DMS 273 treated with DMSO at 0.1 percent for 48 hours (cell line): ENCODE measurements at regions not wholly inside any gene's neighbourhood (a gene's known extent, or its start where the extent isn't known, plus 50 kb on each side); places are given as distances from the start of the nearest gene placed in this dataset.
A peak's percentile ranks its signal among the peaks of the same experiment; 100 is the strongest.

Source experiments
- DNase-seq: peaks from one replicate; lab custom pipeline; 2025; lab: John Stamatoyannopoulos, UW

DNA sequence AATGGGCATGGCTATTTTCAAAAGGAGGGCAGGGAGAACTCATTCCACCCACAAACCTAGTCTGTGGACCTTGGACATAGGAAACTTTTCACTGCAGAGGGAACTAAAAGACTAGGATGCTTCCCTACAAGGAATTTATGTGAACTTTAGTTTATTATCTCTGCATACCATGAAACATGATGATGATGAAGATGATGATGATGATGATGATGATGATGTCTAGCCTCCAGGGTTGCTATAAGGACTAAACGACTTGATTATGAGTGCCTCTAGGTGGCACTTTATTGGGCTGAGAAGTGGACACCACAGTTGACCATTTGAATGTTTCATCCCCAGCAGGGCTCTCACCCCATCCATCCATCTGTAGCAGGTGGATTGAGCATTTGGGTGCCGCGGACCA is 260.0 kb upstream of the TCF4 start:
- no peak for DNase-seq

DNA sequence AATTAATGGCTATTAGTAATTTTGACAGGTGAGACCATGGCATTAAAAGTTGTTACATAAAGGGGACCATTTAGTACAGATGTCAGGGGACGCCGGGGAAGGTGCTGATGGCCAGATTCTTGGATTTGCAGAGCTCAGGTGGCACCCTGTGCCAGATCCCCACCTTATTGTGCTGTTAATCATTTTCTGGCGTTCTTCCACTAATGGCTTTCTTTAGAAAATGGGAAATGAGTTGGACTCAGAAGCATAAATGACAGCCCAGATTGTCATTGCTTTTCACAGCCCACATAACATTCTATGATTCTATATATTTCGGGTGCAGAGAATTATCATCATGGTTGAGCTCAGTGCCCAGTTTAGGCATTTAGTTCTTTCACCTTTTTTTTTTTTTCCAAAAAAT is 257.2 kb upstream of the TCF4 start:
- no peak for DNase-seq

DNA sequence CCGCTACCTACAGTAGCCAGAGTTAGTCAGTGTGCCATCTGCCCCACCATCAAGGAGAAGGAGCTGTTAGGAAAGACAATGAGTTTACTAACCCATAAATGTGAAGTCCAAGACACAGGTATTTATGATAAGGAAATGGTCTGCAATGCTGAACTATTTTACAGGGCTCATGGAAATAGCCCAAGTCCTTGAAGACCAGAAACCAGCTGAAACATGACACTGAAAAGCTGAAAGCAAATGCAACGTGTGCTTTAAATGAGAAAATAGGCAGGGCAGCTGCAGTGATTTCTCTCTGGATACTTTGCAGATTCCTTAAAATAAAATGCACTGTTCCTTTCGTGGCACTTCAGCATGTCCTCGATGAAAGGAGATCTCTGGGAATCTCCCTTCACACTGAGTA is 256.4 kb upstream of the TCF4 start:
- no peak for DNase-seq

DNA sequence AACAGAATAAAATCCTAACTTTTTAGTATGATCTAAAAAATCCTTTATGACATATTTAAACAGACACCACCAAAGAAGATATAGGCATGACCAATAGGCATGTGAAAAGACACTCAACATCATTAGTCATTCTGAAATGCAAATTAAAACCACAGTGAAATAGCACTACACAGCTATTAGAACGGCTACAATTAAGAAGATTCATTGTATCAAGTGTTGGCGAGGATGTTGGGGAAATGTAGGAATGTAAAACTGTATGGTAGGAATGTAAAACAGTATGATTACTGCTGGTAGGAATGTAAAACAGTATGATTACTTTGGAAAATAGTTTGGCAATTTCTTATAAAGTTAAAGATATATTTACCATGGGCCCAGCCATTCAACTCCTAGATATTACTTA is 253.3 kb upstream of the TCF4 start:
- DNase-seq, result no peak

DNA sequence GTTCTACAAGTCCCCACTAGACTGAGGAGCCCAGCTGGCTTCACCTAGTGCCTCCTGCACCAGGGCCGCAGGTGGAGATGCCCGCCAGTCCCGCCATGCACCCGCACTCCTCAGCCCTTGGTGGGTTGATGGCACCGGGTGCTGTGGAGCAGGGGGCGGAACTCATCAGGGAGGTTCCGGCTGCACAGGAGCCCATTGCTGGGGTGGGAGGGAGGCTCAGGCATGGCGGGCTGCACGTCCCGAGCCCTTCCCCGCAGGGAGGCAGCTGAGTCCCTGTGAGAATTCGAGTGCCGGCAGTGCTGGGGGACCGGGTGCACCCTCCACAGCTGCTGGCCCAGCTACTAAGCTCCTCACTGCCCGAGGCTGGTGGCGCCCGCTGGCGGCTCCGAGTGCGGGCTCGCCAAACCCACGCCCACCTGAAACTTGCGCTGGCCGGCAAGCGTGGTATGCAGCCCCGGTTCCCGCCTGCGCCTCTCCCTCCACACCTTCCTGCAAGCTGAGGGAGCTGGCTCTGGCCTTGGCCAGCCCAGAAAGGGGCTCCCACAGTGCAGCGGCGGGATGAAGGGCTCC is 252.7 kb upstream of the TCF4 start:
- DNase-seq, result no peak

DNA sequence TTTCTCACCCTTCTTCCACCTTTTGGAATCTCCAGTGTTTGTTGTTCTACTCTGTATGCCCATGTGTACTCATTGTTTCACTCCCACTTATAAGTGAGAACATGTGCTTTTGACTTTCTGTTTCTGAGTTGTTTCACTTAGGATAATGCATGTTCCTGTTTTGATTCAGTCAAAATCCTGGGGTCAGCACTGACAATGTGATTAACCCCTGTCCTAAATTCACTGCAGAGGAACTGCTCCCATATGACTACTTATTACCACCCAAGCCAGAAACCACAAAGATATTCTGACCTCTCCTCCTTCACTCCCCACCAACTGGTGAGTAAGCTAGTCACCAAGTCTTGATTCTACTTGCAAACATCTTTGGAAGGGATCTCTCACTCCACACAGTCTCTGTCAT is 251.4 kb upstream of the TCF4 start:
- DNase-seq, result no peak

DNA sequence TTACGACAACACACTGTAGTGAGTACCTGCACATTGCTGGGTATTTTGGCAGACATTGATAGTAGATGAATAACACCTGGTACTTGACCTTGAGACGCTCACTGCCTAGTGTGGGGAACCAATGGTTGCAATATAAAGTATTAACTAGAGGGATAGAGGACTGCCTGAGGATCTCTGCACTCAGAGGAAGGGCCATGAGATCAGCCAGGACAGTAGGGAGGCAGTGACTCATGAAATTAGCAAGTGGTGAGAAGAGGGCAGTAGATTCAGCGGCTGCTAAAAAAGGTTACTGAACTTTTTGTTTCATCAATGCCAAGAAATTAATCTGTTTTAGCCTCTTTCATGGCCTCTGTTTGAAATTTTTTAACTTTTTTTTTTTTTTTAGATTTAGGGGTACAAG is 250.8 kb upstream of the TCF4 start:
- DNase-seq, result no peak

DNA sequence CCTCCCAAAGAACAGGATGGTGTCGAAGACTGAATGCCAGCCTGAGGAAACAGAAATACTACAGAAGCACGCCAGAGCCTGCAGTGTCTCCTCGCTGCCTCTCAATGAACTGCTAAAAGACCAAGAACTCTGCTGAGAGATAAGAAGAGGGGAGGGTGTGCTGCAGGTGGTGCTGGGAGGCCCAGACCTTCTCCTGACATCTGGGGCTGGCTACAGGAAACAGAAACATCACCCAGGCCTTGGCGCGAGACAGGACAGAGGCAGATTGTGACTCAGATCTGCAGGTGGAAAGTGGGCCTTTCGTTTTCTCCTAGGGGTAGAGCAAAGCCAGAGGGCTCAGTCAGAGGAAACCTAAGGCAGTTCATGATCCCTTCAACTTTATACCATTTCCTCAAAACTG is 250.3 kb upstream of the TCF4 start:
- no peak for DNase-seq

DNA sequence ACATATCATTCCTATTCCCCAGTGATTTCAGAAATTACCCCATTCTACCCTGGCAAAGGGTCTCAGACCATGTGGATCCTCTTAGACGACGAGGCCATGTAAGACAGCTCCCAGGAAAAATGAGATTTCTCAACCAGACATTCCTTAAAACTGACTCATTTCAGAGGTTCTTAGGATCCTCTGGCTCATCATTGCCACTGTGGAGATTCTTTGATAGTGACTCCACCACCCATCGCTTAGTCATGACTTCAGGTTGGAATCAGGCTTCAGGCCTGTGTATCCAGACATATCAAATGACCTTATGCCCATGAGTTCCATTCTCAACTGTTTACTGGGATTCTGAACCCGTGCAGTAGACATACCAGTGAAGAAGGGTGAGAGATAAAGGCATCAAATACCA is 245.6 kb upstream of the TCF4 start:
- no peak for DNase-seq

DNA sequence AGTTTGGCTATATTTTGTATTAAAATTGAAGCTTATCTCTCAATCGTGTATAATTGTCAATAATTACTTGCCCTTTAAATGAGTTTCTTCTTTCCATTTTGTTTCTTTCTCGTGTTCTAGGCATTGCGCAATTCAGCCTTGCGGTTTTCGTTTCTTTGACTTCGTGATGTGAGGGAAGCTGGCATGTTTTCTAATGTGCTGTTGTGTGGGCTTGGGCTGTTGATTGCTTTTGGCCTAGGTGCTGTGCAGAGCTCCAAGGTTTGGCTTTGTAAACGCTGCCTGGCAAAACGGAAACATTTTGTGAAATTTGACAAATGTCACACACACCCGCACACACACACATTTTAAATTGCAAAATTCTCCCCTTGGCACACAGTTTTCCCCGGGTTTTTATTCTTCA is 242.6 kb upstream of the TCF4 start:
- no peak for DNase-seq

DNA sequence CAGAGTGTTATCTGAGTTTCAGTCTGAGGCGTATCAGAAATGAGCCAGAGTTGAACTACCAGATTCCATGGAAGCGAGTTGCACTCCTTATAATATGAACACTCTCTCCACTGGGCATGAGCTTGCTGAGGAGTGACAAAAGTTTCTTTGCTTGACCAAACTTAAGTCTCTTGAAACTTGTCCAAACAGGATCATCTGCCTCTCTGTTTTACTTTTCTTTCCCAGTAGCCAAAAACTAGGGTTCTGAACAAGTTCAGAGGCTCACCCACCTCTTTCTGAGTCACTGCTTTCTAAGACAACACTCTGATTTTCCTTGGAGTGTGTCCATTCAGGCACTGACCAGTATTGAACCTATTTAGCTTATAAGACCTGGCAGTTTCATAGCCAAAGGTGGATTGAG is 233.2 kb upstream of the TCF4 start:
- DNase-seq, result no peak

DNA sequence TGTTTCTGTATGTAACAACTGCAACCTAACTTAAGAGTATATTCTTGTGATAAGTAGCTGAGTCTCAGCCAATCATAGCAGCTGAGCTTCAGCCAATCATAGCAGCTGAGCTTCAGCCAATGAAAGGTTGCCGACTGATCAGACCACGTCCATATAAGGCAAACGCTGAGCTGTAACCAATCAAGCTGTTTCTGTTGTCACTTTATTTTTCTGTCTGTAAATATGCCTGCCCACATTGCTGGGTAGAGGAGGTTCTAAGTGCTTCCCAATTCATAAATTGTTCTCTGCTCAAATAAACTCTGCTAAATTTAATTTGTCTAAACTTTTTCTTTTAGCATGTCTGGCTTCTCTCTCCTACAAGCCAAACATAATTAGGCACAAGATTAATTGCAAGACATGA is 231.5 kb upstream of the TCF4 start:
- no peak for DNase-seq

DNA sequence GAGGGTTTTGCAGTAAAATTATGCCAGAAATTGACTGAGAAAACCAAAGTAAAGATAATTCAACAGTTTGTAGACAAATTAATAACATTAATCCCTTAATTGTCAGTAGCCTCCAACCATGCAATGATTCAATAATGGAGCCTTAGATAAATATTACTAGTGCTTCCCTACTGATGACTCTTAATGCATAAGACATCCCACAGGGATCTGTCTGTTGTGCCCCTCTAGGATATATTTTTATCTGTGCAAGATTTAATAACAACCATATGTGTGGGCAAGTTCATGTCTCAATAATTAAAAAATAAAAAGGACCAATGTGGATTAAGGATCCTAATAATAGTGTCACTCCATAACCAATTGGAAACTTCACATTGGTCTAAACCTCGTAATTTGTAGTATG is 230.3 kb upstream of the TCF4 start:
- no peak for DNase-seq

DNA sequence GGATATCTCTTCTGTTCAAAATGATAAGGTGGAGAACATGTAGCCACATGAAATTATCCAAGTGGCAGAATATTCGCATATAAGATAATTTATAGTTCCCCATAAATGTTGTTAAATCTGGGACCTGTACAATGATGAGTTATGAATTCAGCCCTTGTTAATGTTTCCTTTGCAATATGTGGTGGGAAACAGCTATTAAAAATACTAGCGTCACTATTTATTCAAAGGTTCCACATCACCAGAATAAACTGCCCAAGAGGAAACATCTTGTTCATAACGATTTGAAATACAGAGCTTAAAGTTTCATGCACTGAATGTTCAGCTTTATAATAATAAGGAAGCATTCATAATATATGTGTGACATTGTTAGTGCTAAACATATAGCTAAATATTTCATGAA is 223.9 kb upstream of the TCF4 start:
- DNase-seq, result no peak

DNA sequence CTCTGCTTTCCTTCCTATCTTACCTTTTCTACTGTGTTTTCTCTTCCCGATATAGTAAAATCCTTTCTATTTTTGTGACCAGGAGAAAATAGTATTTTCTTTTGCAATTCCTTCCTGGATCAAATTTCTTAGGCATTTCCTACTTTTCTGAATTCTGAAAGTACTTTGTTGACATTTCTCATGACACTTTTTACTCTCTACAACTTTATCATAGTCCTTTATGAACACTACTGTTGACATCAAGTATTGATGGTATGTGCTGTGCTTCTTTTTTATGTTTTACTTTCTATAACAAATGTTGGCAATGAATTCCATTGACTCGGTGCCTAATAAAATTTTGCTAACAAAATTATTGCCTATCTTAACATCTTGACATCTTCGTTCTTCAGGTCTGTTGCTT is 217.7 kb upstream of the TCF4 start:
- no peak for DNase-seq

DNA sequence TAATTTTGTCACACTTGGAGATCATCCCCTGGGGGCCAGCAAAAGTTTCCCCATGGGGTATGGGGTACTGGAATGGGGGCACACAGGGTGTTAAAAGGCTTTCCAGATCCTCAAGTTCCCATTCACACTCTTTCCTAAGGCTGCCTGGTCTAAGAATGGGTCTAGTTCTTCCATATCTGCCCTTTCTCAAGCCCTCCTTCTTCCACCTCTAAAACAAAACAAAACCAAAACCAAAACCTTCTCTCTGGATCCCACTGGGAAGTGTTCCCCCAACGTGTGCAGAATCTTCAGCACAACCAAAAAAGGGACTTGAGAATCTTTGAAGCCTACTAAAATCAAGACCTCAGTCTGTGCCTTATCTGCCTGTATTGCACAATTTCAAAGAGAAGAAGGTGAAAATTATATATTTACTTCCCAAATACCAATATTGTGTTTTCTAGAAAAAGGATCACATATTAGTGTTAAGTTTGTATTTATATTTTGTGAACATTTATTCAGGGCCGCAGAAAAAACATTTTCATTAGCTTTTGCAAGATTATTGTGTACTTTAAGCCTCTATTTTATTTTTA is 207.2 kb upstream of the TCF4 start:
- no peak for DNase-seq

DNA sequence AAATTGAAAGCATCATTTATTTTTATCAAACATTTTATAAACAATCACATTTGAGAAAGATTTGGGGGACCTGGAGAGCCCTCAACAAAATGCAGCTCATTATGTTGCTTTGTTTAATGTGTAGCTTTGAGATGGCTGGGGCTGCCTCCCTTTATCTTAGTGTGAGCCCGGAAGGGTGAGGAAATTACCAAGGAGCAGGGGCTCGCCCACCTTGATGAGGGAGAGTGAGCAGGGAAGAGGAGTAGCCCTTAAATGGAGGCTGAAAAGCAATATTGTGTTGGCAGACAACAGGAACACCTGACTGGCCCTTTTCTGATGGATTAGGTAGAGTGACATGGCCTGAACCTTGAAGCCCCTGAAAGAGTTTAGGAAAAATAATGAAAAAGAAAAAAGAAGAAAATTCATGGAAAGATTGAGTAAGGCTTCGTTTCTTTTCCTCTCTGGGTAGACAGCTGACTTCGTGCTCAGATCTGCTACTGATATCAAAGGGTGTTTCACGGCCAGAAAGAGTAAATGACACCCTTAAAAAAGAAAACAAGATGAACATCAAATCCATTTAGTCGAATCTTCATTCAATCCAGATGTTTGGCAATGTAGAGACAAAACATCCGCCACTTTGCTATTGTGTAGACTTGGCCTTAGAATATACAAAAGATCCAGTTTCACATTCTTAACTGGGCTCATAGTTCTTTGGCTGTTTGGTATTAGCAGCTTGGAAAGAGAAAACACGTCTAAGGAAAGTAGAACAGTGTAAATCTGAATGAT is 206.5 kb upstream of the TCF4 start:
- DNase-seq, result no peak

DNA sequence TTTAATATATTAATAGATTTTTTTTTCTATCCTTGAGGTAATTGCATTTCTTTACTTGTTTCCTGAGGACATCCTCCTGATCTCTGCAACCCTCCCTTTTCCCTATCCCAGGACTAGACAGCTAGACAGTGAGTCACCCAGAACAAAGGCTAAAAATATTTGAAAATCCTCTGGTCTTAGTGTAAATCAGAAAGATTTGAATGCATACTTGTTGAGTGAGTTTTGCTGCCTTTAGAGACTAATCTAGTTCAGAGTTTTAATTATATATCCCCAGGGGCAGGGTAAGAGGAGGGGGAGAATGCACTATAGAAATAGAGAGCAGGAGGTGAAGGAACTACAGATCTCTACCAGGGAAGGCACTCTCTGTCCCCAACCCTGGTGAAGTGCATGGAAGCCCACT is 202.3 kb upstream of the TCF4 start:
- no peak for DNase-seq

DNA sequence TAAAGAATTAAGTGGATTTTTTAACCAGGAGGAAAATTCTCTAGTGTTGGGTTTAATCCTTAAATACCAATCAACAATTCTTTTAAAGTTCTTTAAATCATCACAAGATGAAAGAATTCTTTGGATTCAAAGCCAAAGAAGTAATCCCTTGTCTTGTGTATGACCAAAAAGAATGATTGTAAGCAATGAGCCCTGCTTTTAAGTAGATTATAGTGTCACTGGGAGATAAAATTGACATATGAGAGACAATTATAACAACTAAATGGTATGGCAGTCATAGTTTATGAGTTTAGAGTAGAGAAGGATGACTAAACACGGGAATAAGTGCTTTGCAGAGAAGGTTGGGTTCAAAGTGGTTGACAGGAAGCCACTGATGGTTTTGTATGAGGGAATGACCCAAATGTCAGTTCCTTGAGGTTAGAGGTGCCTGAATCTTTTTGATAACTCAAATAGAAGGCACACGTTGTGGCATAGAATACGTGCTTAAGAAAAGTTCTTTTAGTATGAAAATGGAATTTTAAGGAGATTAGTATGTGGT is 199.6 kb upstream of the TCF4 start:
- no peak for DNase-seq

DNA sequence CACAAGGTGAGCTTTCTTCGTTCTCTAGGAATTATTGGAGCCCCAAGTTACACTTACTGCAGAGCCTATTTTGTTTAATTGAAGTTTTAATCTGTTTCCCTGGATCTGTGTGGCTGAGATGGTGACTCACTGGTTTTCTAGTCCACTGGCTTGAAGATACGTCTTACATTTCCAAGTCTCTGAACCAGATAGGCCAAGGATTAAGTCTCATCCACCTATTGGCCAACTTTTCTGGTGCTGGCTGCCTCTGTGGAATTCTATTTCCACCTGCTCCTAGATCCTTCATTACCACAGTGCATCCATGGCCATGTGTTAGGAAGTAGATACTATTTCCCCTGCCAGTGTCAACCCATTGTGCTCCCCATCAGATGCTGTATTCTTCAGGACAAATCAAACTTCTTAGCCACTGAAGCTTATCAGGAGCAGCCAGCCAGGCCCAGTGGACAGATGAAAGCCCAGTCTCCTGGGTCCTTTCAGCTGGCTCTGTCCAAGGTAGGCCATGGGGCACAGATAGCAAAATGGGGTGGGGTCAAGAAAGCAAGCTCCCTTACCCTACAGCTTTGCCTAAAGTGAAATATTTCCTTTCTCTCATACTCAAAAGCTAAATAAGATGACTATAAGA is 198.8 kb upstream of the TCF4 start:
- DNase-seq, result no peak

DNA sequence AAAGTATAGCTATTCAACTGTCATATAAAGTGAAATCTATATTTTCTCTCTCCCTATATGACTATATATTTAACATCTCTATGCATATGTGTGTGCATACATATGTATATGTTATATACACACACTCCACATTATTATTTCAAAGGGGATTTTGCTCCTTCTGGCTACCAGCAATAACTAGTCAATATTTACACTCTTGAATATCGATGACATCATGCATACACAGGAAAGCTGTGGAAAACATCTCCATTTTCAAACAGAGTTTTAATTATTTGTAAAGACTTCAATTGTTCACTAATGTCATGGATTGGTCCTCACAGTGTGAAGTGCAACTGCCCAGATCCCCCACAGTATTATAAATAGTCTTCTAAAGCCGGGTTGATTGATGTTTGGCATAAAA is 195.9 kb upstream of the TCF4 start:
- DNase-seq, result no peak

DNA sequence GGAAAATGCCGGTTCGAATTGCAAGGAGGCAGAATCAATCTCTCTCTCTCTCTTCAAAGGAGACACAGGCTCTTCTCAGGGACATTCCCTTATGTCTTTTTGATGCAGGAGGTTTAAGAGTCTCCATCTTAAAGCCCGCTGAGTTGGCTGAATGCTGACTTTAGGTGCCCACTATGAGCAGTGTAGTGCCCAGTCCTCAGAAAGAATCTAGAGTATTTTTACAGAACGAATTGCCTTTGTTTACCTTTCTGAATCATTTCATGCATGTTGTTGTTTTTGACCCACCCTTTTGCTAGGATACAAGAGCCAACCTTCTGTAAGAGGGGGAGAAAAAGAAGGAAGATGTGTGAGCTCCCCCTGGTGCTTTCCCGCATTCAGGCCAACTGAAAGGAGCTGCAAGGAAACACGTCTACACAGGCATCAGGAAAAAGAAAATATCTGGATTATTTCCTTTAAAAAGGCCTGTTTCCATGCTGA is 193.5 kb upstream of the TCF4 start:
- DNase-seq, result peak; percentile 32

DNA sequence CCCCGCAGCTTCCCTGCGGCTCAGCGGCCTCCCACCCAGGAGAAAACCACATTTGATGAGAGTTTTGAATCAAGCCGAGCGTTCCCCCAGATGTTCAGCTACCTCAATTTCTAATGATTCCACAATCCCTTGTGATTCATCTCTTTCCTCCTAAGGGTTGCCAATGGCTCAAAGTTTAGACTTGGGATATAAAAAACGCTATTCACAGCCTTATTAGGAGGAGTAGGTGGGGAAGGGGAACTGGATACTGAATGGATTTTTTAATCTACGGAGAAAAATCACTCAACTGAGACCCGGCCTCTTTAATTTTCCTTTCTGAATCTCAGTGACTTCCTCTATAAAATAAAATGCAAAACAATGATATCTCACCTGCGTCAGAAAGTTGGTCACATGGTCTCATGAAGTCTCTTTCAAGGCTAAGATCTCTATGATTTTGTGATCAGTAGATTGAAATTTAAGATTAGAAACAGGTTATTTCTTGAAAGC is 192.6 kb upstream of the TCF4 start:
- no peak for DNase-seq
